Esophagus squamous epithelium (tissue), 4 donors: ENCODE measurements at regions not wholly inside any gene's neighbourhood (a gene's known extent, or its start where the extent isn't known, plus 50 kb on each side); places are given as distances from the start of the nearest gene placed in this dataset.

ENCODE experiments used
- CTCF ChIP-seq, 6 experiments: fragments of 450-650 bp in 4 of 6; fragments of 200-600 bp in 2 of 6; sonication (generic) in 2 of 6; IDR thresholded peaks; one replicate each; pipeline ENCODE4 v1.5.1; 2016 to 2019; ENCODE audit warnings: antibody characterized with exemption in 6 of 6, mild to moderate bottlenecking in 4 of 6, moderate library complexity in 4 of 6
- POLR2A ChIP-seq, 4 donors: fragments of 450-650 bp; IDR thresholded peaks; one replicate each; pipeline ENCODE4 v1.6.1; 2017; ENCODE audit warnings: antibody characterized with exemption in 4 of 4, mild to moderate bottlenecking in 4 of 4, moderate library complexity in 3 of 4

- TF ChIP-seq POLR2A (IDR thresholded peaks at IDR 0.05) (no peak), CTCF (IDR thresholded peaks at IDR 0.05) (no peak)
Measured at GRCh38 chr7:17619196-17619818, 320.9 kb downstream of the AHR start.
